Tibial nerve (tissue), 4 donors: ENCODE measurements at regions not wholly inside any gene's neighbourhood (a gene's known extent, or its start where the extent isn't known, plus 50 kb on each side); places are given as distances from the start of the nearest gene placed in this dataset.
A peak's percentile ranks its signal among the peaks of the same experiment; 100 is the strongest.

Experiments used
- DNase-seq, 2 donors: peaks; one replicate each; pipeline ENCODE4 v3.0.0-alpha.2; 2019; ENCODE audit warnings: low spot score in 2 of 2
- H3K27ac ChIP-seq, 4 donors: fragments of 200-600 bp; sonication (generic) in 3 of 4; one replicate each; pipeline ENCODE4 v1.5.1; 2017 to 2019; ENCODE audit warnings: mild to moderate bottlenecking in 1 of 4
- H3K27me3 ChIP-seq, 2 donors: fragments of 200-600 bp; sonication (generic) in 1 of 2; one replicate each; pipeline versions ENCODE4 v1.5.1 to v1.6.0; 2017 to 2019
- H3K36me3 ChIP-seq, 3 donors: fragments of 200-600 bp; sonication (generic); one replicate each; pipeline ENCODE4 v1.5.1; 2018 to 2019
- H3K4me1 ChIP-seq, 4 donors: fragments of 200-600 bp; sonication (generic) in 3 of 4; one replicate each; pipeline ENCODE4 v1.5.1; 2017 to 2019
- H3K4me3 ChIP-seq, 4 donors: fragments of 200-600 bp; sonication (generic) in 3 of 4; one replicate each; pipeline ENCODE4 v1.5.1; 2017 to 2019; ENCODE audit warnings: mild to moderate bottlenecking in 1 of 4, moderate library complexity in 1 of 4
- H3K9me3 ChIP-seq, 4 donors: fragments of 200-600 bp; sonication (generic) in 3 of 4; one replicate each; pipeline ENCODE4 v1.5.1; 2017 to 2019
- EP300 ChIP-seq, 2 donors: sonication (generic); formaldehyde crosslinking; IDR thresholded peaks; one replicate each; pipeline ENCODE4 v1.6.1; 2017; ENCODE audit warnings: antibody characterized with exemption in 2 of 2, mild to moderate bottlenecking in 1 of 2
- POLR2A ChIP-seq, 2 donors: fragments of 450-650 bp; IDR thresholded peaks; one replicate each; pipeline ENCODE4 v1.6.1; 2017; ENCODE audit warnings: antibody characterized with exemption in 2 of 2, mild to moderate bottlenecking in 2 of 2, moderate library complexity in 2 of 2
- WGBS, 2 donors: methylation state at CpG; one replicate each; pipeline ENCODE4 v1.1.5; 2018; 5-methylcytosine and 5-hydroxymethylcytosine counted together
- TF ChIP-seq, protein P1 (sequence below), 5 experiments: fragments of 200-600 bp in 3 of 5; fragments of 450-650 bp in 2 of 5; sonication (generic) in 3 of 5; IDR thresholded peaks; one replicate each; pipeline ENCODE4 v1.5.1; 2016 to 2019; ENCODE audit warnings: antibody characterized with exemption in 5 of 5, mild to moderate bottlenecking in 3 of 5, moderate library complexity in 2 of 5

DNA sequence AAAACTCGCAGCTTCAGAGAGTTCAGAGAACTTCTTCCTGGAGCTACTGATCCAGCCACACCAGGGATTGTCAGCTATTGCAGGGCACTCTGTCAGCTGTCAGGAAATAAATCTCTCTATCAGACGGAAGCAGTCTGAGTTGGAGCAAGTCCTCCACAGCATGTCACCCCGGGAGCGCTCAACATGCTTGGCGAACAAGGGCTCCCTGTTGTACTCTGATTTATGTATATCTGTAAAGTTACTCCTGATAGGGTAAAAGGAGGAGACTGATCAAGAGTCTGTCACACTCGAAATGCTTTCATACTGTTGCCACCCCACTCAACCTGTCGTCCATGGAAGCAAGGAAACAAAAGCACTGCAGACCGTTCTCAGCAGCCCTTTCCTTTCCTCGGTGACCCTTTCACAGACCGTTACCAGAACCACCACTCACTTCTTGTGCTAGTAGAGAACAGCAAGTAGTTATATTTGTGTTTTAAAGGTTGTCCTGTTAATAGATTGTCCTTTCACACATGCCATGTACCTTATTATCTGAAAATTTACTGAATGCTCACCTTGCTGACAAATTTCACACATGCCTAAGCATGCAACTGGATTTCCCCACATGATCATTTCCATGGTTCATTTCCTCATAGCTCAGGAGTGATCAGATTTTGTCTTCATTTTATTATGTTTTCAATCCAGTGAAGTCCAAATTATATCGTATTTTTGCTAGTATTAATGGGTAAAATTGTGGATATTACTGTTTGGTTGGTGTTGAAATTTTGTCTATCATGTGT lies 2108.9 kb upstream of the TENM3 start:
- Histone ChIP-seq H3K4me3 (peak overlapping the region in 3 of 4 donors; percentile 6 to 24 (median 9)), H3K4me1 (peaks cover 0 to 9% (median 0%) of the 10 kb centered on the region in 4 donors), H3K27me3 (no peaks in the 10 kb centered on the region), H3K36me3 (no peaks in the 10 kb centered on the region), H3K9me3 (no peaks in the 10 kb centered on the region), H3K27ac (peak overlapping the region in 2 of 4 donors; percentile 24 to 54)
- TF ChIP-seq POLR2A (IDR thresholded peaks at IDR 0.05) (no peak), EP300 (IDR thresholded peaks at IDR 0.05) (no peak)
- TF ChIP-seq, protein P1, sequence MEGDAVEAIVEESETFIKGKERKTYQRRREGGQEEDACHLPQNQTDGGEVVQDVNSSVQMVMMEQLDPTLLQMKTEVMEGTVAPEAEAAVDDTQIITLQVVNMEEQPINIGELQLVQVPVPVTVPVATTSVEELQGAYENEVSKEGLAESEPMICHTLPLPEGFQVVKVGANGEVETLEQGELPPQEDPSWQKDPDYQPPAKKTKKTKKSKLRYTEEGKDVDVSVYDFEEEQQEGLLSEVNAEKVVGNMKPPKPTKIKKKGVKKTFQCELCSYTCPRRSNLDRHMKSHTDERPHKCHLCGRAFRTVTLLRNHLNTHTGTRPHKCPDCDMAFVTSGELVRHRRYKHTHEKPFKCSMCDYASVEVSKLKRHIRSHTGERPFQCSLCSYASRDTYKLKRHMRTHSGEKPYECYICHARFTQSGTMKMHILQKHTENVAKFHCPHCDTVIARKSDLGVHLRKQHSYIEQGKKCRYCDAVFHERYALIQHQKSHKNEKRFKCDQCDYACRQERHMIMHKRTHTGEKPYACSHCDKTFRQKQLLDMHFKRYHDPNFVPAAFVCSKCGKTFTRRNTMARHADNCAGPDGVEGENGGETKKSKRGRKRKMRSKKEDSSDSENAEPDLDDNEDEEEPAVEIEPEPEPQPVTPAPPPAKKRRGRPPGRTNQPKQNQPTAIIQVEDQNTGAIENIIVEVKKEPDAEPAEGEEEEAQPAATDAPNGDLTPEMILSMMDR (IDR thresholded peaks at IDR 0.05): no peak
- DNase-seq: no peak
- WGBS, 2 donors: 17 to 20% methylated on average over 11 of the region's 11 CpGs

DNA sequence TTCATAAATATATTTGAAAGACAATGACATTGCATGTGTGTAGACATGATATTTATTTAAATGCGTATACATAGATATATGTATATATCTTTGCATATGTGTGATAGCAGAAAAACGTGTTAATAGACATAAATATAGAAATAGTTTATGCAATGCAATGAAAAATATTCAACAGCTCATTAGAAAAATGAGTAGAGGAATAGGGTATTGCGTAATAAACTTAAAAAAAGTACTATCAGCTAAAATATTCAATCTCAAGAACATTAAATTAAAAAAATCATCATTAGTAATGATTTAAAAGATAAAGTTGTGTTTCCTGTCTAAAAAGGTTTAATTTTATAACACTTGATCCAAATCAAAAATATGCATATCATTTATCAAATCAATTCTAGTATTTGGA lies 2101.5 kb upstream of the TENM3 start:
- no peaks in the 10 kb centered on the region for H3K27me3 ChIP-seq
- H3K4me1 ChIP-seq: no peaks in the 10 kb centered on the region
- H3K9me3 ChIP-seq: no peaks in the 10 kb centered on the region
- no peak for DNase-seq
- no peaks in the 10 kb centered on the region for H3K36me3 ChIP-seq
- TF ChIP-seq, protein P1 (IDR thresholded peaks at IDR 0.05): no peak
- TF ChIP-seq EP300 (IDR thresholded peaks at IDR 0.05) (no peak), POLR2A (IDR thresholded peaks at IDR 0.05) (no peak)
- no peak overlapping the region for H3K27ac ChIP-seq
- WGBS, 2 donors: 82 to 84% methylated on average over 3 of the region's 3 CpGs
- no peak overlapping the region for H3K4me3 ChIP-seq

DNA sequence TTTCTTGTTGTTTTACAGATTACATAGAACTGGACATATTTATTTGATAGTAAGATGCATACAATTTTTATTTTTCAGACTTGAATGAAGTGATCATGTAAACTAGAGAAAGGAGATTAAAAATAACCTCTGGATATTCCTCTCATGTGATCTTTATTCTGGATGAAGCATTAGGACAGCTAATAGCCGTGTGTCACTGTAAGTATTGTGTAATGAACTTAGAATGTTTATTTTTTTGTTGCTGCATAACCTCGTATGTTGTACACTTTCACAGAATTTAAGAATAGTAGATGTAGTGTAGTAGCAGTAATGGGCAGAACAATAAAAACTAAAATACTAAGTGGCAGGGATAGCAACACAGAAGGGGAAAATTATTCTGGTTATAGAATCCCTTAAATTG lies 2094.5 kb upstream of the TENM3 start:
- Histone ChIP-seq H3K36me3 (no peaks in the 10 kb centered on the region), H3K27ac (no peak overlapping the region), H3K27me3 (no peaks in the 10 kb centered on the region), H3K4me3 (no peak overlapping the region), H3K4me1 (no peaks in the 10 kb centered on the region), H3K9me3 (no peaks in the 10 kb centered on the region)
- TF ChIP-seq POLR2A (IDR thresholded peaks at IDR 0.05): no peak
- TF ChIP-seq, protein P1 (IDR thresholded peaks at IDR 0.05): no peak
- TF ChIP-seq EP300 (IDR thresholded peaks at IDR 0.05): no peak
- WGBS, 2 donors: 50 to 55% methylated on average over 2 of the region's 2 CpGs
- no peak for DNase-seq

DNA sequence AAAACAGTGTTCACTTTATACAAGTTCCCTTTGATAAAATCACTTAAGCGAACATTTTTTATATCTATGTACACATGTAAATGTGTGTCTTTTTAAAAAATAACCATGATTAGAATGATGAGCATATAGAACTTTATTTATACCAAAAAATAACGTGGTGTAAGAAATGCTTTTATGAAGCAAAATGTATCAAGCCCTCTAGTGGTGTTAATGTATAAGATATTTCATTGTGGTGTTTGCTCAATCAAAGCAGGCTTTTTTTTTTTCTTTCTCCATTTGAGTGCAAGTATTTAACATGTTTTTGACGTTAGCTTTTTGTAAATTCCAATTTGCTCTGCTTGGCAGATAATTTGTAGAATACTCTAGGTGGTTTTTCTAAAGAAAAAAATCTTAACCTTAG lies 2092.4 kb upstream of the TENM3 start:
- Histone ChIP-seq H3K4me3 (no peak overlapping the region), H3K27me3 (no peaks in the 10 kb centered on the region), H3K27ac (no peak overlapping the region), H3K4me1 (no peaks in the 10 kb centered on the region), H3K9me3 (no peaks in the 10 kb centered on the region), H3K36me3 (no peaks in the 10 kb centered on the region)
- DNase-seq: no peak
- TF ChIP-seq, protein P1 (IDR thresholded peaks at IDR 0.05): peak in 2 of 5 experiments; percentile 22 to 26
- TF ChIP-seq POLR2A (IDR thresholded peaks at IDR 0.05): no peak
- 30 to 37% methylated on average over 3 of the region's 3 CpGs for WGBS, 2 donors

DNA sequence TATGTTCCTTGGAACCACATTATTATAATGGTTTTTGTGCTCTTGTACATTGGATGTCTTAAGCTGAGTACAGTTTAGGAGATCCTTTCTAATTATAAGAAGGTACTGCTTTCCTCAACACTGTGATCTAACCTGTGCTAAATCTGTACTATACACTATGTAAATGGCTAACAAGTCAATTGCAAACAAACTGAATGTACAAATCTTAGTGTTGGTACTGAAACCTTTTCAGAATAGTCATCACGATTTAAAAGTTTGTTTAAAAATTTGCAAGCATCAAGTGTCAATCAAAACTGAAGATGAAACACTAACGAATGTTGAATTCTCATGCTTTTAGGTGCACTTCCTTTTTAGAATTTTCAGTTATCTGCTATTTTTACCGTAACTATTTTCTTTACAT lies 2090.4 kb upstream of the TENM3 start:
- Histone ChIP-seq H3K36me3 (no peaks in the 10 kb centered on the region), H3K27ac (no peak overlapping the region), H3K27me3 (no peaks in the 10 kb centered on the region), H3K4me1 (no peaks in the 10 kb centered on the region), H3K9me3 (no peaks in the 10 kb centered on the region), H3K4me3 (no peak overlapping the region)
- no peak for DNase-seq
- 92 to 93% methylated on average over 3 of the region's 3 CpGs for WGBS, 2 donors
- no peak for TF ChIP-seq POLR2A (IDR thresholded peaks at IDR 0.05)
- no peak for TF ChIP-seq EP300 (IDR thresholded peaks at IDR 0.05)
- TF ChIP-seq, protein P1 (IDR thresholded peaks at IDR 0.05): no peak
